H9 (cell line): ENCODE measurements at regions not wholly inside any gene's neighbourhood (a gene's known extent, or its start where the extent isn't known, plus 50 kb on each side); places are given as distances from the start of the nearest gene placed in this dataset.

Experiments used
- DNase-seq: peaks from one replicate; pipeline ENCODE4 v3.0.0-alpha.2; 2017
- H2AFZ ChIP-seq: one replicate; pipeline ENCODE4 v1.6.1; 2013; ENCODE audit warnings: mild to moderate bottlenecking, low read length, control low read depth, moderate library complexity
- H2AK5ac ChIP-seq: 2 replicates; pipeline ENCODE4 v1.6.1; 2013; ENCODE audit warnings: low read length, control low read depth, mixed read lengths; ENCODE audit not compliant: insufficient read length
- H2BK120ac ChIP-seq: one replicate; pipeline ENCODE4 v1.6.1; 2013; ENCODE audit warnings: low read depth, mild to moderate bottlenecking, low read length, control low read depth, inconsistent platforms; ENCODE audit not compliant: poor library complexity, severe bottlenecking
- H2BK12ac ChIP-seq: 2 replicates; pipeline ENCODE4 v1.6.1; 2013; ENCODE audit warnings: low read length, control low read depth, mixed read lengths, low read depth; ENCODE audit not compliant: insufficient read length
- H2BK15ac ChIP-seq: 2 replicates; pipeline ENCODE4 v1.6.1; 2013; ENCODE audit warnings: low read depth, low read length, control low read depth
- H2BK20ac ChIP-seq: one replicate; pipeline ENCODE4 v1.6.1; 2013; ENCODE audit warnings: low read depth, mild to moderate bottlenecking, low read length, control low read depth, inconsistent platforms; ENCODE audit not compliant: poor library complexity, severe bottlenecking
- H2BK5ac ChIP-seq: 2 replicates; pipeline ENCODE4 v1.6.1; 2013; ENCODE audit warnings: low read length, control low read depth, mixed read lengths; ENCODE audit not compliant: insufficient read length
- H3K14ac ChIP-seq: 2 replicates; pipeline ENCODE4 v1.6.1; 2013; ENCODE audit warnings: low read length, control low read depth; ENCODE audit not compliant: insufficient read depth
- H3K18ac ChIP-seq: 2 replicates; pipeline ENCODE4 v1.6.1; 2013; ENCODE audit warnings: low read depth, mild to moderate bottlenecking, mixed read lengths, low read length, control low read depth; ENCODE audit not compliant: insufficient read length
- H3K23ac ChIP-seq: 2 replicates; pipeline ENCODE4 v1.6.1; 2013; ENCODE audit warnings: low read length, control low read depth, mixed read lengths, low read depth; ENCODE audit not compliant: insufficient read length
- H3K23me2 ChIP-seq: 2 replicates; pipeline ENCODE4 v1.6.1; 2013; ENCODE audit warnings: low read depth, mild to moderate bottlenecking, mixed read lengths, low read length, control low read depth; ENCODE audit not compliant: insufficient read length, poor library complexity, severe bottlenecking
- H3K27ac ChIP-seq: 2 replicates; pipeline ENCODE4 v1.5.1; 2013; ENCODE audit warnings: low read length, control low read depth, mixed read lengths, low read depth; ENCODE audit not compliant: insufficient read length
- H3K27me3 ChIP-seq: 2 replicates; pipeline ENCODE4 v1.6.1; 2013; ENCODE audit warnings: low read length, control low read depth, inconsistent platforms; ENCODE audit not compliant: insufficient read depth
- H3K4ac ChIP-seq: 2 replicates; pipeline ENCODE4 v1.6.1; 2013; ENCODE audit warnings: low read depth, mild to moderate bottlenecking, control low read depth, inconsistent platforms, low read length, moderate library complexity
- H3K4me1 ChIP-seq: 2 replicates; pipeline ENCODE4 v1.6.1; 2013; ENCODE audit warnings: low read length, control low read depth, inconsistent platforms; ENCODE audit not compliant: insufficient read depth
- H3K4me2 ChIP-seq: 2 replicates; pipeline ENCODE4 v1.6.1; 2013; ENCODE audit warnings: low read length, control low read depth, mixed read lengths; ENCODE audit not compliant: insufficient read length, insufficient read depth
- H3K56ac ChIP-seq: 2 replicates; pipeline ENCODE4 v1.6.1; 2013; ENCODE audit warnings: low read depth, mild to moderate bottlenecking, mixed read lengths, low read length, control low read depth; ENCODE audit not compliant: insufficient read length
- H3K79me1 ChIP-seq: 2 replicates; pipeline ENCODE4 v1.6.1; 2013; ENCODE audit warnings: low read depth, mild to moderate bottlenecking, moderate library complexity, low read length, control low read depth, inconsistent platforms; ENCODE audit not compliant: insufficient read depth, poor library complexity, severe bottlenecking
- H3K79me2 ChIP-seq: 2 replicates; pipeline ENCODE4 v1.6.1; 2013; ENCODE audit warnings: low read length, control low read depth, inconsistent platforms; ENCODE audit not compliant: insufficient read depth
- H3K9ac ChIP-seq: 2 replicates; pipeline ENCODE4 v1.6.1; 2013; ENCODE audit warnings: low read length, control low read depth, mixed read lengths; ENCODE audit not compliant: insufficient read length; ENCODE audit errors: extremely low read depth
- H3K9me3 ChIP-seq: one replicate; pipeline ENCODE4 v1.6.1; 2013; ENCODE audit warnings: low read depth, low read length, inconsistent platforms; ENCODE audit not compliant: control insufficient read depth
- H3T11ph ChIP-seq: one replicate; pipeline ENCODE4 v1.6.1; 2013; ENCODE audit warnings: mild to moderate bottlenecking, low read length, control low read depth, inconsistent platforms
- H4K20me1 ChIP-seq: one replicate; pipeline ENCODE4 v1.6.1; 2013; ENCODE audit not compliant: control insufficient read depth, insufficient read length, insufficient read depth
- H4K5ac ChIP-seq: 2 replicates; pipeline ENCODE4 v1.6.1; 2013; ENCODE audit warnings: low read depth, mild to moderate bottlenecking, mixed read lengths, low read length, control low read depth; ENCODE audit not compliant: insufficient read length
- H4K8ac ChIP-seq: replicated peaks from 2 replicates; pipeline ENCODE4 v1.6.1; 2013; ENCODE audit warnings: low read length, control low read depth, mixed read lengths, low read depth; ENCODE audit not compliant: insufficient read length
- H4K91ac ChIP-seq: 2 replicates; pipeline ENCODE4 v1.6.1; 2013; ENCODE audit warnings: low read depth, mild to moderate bottlenecking, moderate library complexity, mixed read lengths, low read length, control low read depth; ENCODE audit not compliant: insufficient read length
- H3K27ac Mint-ChIP-seq, 3 experiments: 2 replicates in 2 of 3; 3 replicates in 1 of 3; pipeline ENCODE4 v1.8.0; 2020 to 2021; ENCODE audit warnings: mixed read lengths in 3 of 3, mild to moderate bottlenecking in 1 of 3, moderate library complexity in 1 of 3
- H3K27me3 Mint-ChIP-seq: 2 replicates; pipeline ENCODE4 v1.8.0; 2021; ENCODE audit warnings: low read depth, mild to moderate bottlenecking, moderate library complexity, mixed read lengths
- H3K36me3 Mint-ChIP-seq, 3 experiments: 2 replicates in 2 of 3; 3 replicates in 1 of 3; pipeline ENCODE4 v1.8.0; 2020 to 2021; ENCODE audit warnings: low read depth in 3 of 3, mixed read lengths in 3 of 3; ENCODE audit not compliant: insufficient read depth in 1 of 3
- H3K4me1 Mint-ChIP-seq, 2 experiments: 2 replicates each; pipeline ENCODE4 v1.8.0; 2020; ENCODE audit warnings: mixed read lengths in 2 of 2
- H3K4me3 Mint-ChIP-seq, 2 experiments: 2 replicates in 1 of 2; 3 replicates in 1 of 2; pipeline ENCODE4 v1.8.0; 2020 to 2021; ENCODE audit warnings: mild to moderate bottlenecking in 2 of 2, mixed read lengths in 2 of 2, moderate library complexity in 1 of 2
- H3K9me3 Mint-ChIP-seq, 2 experiments: 2 replicates in 1 of 2; 3 replicates in 1 of 2; pipeline ENCODE4 v1.8.0; 2020; ENCODE audit warnings: mild to moderate bottlenecking in 2 of 2, mixed read lengths in 2 of 2, moderate library complexity in 1 of 2
- WGBS: extraction: QIAGEN DNeasy Blood & Tissue Kit; methylation state at CpG from one replicate; pipeline ENCODE4 v1.1.7; 2013; ENCODE audit warnings: missing lambda C conversion rate, low lambda C conversion rate, mixed read lengths; ENCODE audit not compliant: insufficient read length; ENCODE audit errors: extremely low coverage; 5-methylcytosine and 5-hydroxymethylcytosine counted together
- TF ChIP-seq, protein P1 (sequence below): fragments of 200-600 bp; sonication (generic); conservative IDR thresholded peaks from 3 replicates; pipeline ENCODE4 v1.8.0; 2021; ENCODE audit warnings: antibody characterized with exemption, mild to moderate bottlenecking

GRCh38 chr4:126937846-126938422, 694.8 kb upstream of the INTU start:
- WGBS, result no CpG with 5 or more reads among the region's 2 CpGs
- no peak for DNase-seq

More at GRCh38 chr4:126937846-126938422, 694.8 kb upstream of the INTU start:
- Histone ChIP-seq H2BK120ac (no peak overlapping the region), H3K9ac (no peak overlapping the region), H2BK20ac (no peak overlapping the region), H3T11ph (no peak overlapping the region), H4K91ac (no peak overlapping the region), H3K79me1 (no peaks in the 10 kb centered on the region), H3K4me1 (no peaks in the 10 kb centered on the region), H3K4ac (no peak overlapping the region), H4K5ac (no peak overlapping the region), H4K20me1 (no peaks in the 10 kb centered on the region), H2AK5ac (no peak overlapping the region), H3K4me2 (no peak overlapping the region), H2BK12ac (no peak overlapping the region), H3K14ac (no peak overlapping the region), H3K18ac (no peak overlapping the region), H3K27me3 (no peaks in the 10 kb centered on the region), H3K56ac (no peak overlapping the region), H3K23me2 (no peaks in the 10 kb centered on the region), H3K23ac (no peak overlapping the region), H2BK15ac (no peak overlapping the region), H3K79me2 (no peaks in the 10 kb centered on the region), H3K27ac (no peak overlapping the region), H2AFZ (no peak overlapping the region), H4K8ac (no peak overlapping the region), H3K9me3 (no peaks in the 10 kb centered on the region), H2BK5ac (no peak overlapping the region)
- no peaks in the 10 kb centered on the region for H3K36me3 Mint-ChIP-seq
- H3K4me1 Mint-ChIP-seq, result no peaks in the 10 kb centered on the region
- TF ChIP-seq, protein P1, sequence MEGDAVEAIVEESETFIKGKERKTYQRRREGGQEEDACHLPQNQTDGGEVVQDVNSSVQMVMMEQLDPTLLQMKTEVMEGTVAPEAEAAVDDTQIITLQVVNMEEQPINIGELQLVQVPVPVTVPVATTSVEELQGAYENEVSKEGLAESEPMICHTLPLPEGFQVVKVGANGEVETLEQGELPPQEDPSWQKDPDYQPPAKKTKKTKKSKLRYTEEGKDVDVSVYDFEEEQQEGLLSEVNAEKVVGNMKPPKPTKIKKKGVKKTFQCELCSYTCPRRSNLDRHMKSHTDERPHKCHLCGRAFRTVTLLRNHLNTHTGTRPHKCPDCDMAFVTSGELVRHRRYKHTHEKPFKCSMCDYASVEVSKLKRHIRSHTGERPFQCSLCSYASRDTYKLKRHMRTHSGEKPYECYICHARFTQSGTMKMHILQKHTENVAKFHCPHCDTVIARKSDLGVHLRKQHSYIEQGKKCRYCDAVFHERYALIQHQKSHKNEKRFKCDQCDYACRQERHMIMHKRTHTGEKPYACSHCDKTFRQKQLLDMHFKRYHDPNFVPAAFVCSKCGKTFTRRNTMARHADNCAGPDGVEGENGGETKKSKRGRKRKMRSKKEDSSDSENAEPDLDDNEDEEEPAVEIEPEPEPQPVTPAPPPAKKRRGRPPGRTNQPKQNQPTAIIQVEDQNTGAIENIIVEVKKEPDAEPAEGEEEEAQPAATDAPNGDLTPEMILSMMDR, result no peak
- H3K9me3 Mint-ChIP-seq, result no peaks in the 10 kb centered on the region
- no peak overlapping the region for H3K27ac Mint-ChIP-seq
- no peak overlapping the region for H3K4me3 Mint-ChIP-seq
- no peaks in the 10 kb centered on the region; the same call in 1 of the 2 replicates for H3K27me3 Mint-ChIP-seq
